Thoracic aorta (tissue), 2 donors: ENCODE measurements at regions not wholly inside any gene's neighbourhood (a gene's known extent, or its start where the extent isn't known, plus 50 kb on each side); places are given as distances from the start of the nearest gene placed in this dataset.

Source experiments
- ATAC-seq: fragments of 150-250 bp; one replicate; pipeline ENCODE4 v1.8.0; 2017; ENCODE audit warnings: low read depth; ENCODE audit not compliant: insufficient number of reproducible peaks, low FRiP score
- DNase-seq: peaks from one replicate; pipeline ENCODE4 v3.0.0-alpha.2; 2020; ENCODE audit warnings: low spot score
- H3K27ac ChIP-seq, 2 donors: fragments of 200-600 bp; sonication (generic); 1 replicate in 1 of 2; 2 replicates in 1 of 2; pipeline ENCODE4 v1.5.1; 2016; ENCODE audit warnings: mild to moderate bottlenecking in 2 of 2, moderate library complexity in 2 of 2
- H3K27me3 ChIP-seq: fragments of 200-600 bp; sonication (generic); replicated peaks from 2 replicates; pipeline ENCODE4 v1.6.0; 2016; ENCODE audit warnings: mild to moderate bottlenecking; ENCODE audit not compliant: insufficient read depth
- H3K36me3 ChIP-seq: fragments of 200-600 bp; sonication (generic); one replicate; pipeline ENCODE4 v1.5.1; 2016
- H3K4me1 ChIP-seq, 2 donors: fragments of 200-600 bp; sonication (generic); 1 replicate in 1 of 2; 2 replicates in 1 of 2; pipeline versions ENCODE4 v1.5.1 to v1.6.0; 2016; ENCODE audit warnings: low read depth in 2 of 2, mild to moderate bottlenecking in 1 of 2; ENCODE audit not compliant: control insufficient read depth in 1 of 2
- H3K4me3 ChIP-seq: fragments of 200-600 bp; sonication (generic); 2 replicates; pipeline ENCODE4 v1.5.1; 2016; ENCODE audit warnings: mild to moderate bottlenecking
- H3K9me3 ChIP-seq: fragments of 200-600 bp; sonication (generic); 2 replicates; pipeline ENCODE4 v1.5.1; 2016
- CTCF ChIP-seq: fragments of 200-600 bp; sonication (generic); IDR thresholded peaks from one replicate; pipeline ENCODE4 v1.5.1; 2019; ENCODE audit warnings: antibody characterized with exemption

GRCh38 chr15:85920956-85921355 is 126.2 kb upstream of the KLHL25 start:
- no peaks in the 10 kb centered on the region for H3K27me3 ChIP-seq
- DNase-seq (no peak), ATAC-seq (no peak)
- no peaks in the 10 kb centered on the region for H3K9me3 ChIP-seq
- H3K4me1 ChIP-seq = no peaks in the 10 kb centered on the region
- H3K36me3 ChIP-seq = no peaks in the 10 kb centered on the region
- no peak overlapping the region for H3K27ac ChIP-seq
- TF ChIP-seq CTCF = no peak
- H3K4me3 ChIP-seq = no peak overlapping the region

GRCh38 chr15:85924088-85924487 is 129.4 kb upstream of the KLHL25 start:
- Histone ChIP-seq H3K4me3 (no peak overlapping the region), H3K27me3 (no peaks in the 10 kb centered on the region), H3K4me1 (no peaks in the 10 kb centered on the region), H3K9me3 (no peaks in the 10 kb centered on the region), H3K36me3 (no peaks in the 10 kb centered on the region), H3K27ac (no peak overlapping the region)
- no peak for TF ChIP-seq CTCF
- no peak for ATAC-seq
- no peak for DNase-seq

GRCh38 chr15:85925649-85926237 is 131.0 kb upstream of the KLHL25 start:
- Histone ChIP-seq H3K4me3 (no peak overlapping the region), H3K27me3 (no peaks in the 10 kb centered on the region), H3K36me3 (no peaks in the 10 kb centered on the region), H3K9me3 (no peaks in the 10 kb centered on the region), H3K27ac (no peak overlapping the region), H3K4me1 (no peaks in the 10 kb centered on the region)
- no peak for TF ChIP-seq CTCF
- ATAC-seq (no peak), DNase-seq (no peak)

DNA sequence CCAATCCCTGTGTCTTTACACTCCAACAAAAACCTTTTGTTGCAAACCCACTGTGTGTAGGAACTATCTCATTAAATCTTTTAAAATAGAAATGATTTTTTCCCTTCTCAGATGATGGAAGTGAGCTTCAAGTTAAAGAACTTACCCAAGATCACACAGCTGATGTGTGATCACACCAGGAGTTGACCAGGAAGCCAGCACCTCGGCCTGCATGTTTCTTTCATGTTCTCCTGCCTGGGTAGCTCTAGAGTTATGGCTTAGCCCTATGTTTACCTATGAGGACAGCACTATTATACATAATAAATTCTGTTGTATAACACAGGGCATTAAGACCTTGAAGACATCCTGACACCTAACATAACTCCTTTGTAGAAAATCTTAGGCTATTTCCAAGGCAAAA is 132.1 kb upstream of the KLHL25 start:
- ATAC-seq (no peak), DNase-seq (no peak)
- no peaks in the 10 kb centered on the region for H3K4me1 ChIP-seq
- H3K9me3 ChIP-seq = no peaks in the 10 kb centered on the region
- no peak overlapping the region for H3K27ac ChIP-seq
- TF ChIP-seq CTCF = no peak
- H3K36me3 ChIP-seq = no peaks in the 10 kb centered on the region
- no peak overlapping the region for H3K4me3 ChIP-seq
- H3K27me3 ChIP-seq = no peaks in the 10 kb centered on the region

GRCh38 chr15:85927931-85928537 is 133.3 kb upstream of the KLHL25 start:
- no peaks in the 10 kb centered on the region for H3K4me1 ChIP-seq
- no peaks in the 10 kb centered on the region for H3K27me3 ChIP-seq
- H3K9me3 ChIP-seq = no peaks in the 10 kb centered on the region
- no peak for ATAC-seq
- H3K36me3 ChIP-seq = no peaks in the 10 kb centered on the region
- no peak for TF ChIP-seq CTCF
- no peak for DNase-seq
- no peak overlapping the region for H3K27ac ChIP-seq
- H3K4me3 ChIP-seq = no peak overlapping the region
